ENCODE measurements at regions not wholly inside any gene's neighbourhood (a gene's known extent, or its start where the extent isn't known, plus 50 kb on each side); places are given as distances from the start of the nearest gene placed in this dataset.

DNA sequence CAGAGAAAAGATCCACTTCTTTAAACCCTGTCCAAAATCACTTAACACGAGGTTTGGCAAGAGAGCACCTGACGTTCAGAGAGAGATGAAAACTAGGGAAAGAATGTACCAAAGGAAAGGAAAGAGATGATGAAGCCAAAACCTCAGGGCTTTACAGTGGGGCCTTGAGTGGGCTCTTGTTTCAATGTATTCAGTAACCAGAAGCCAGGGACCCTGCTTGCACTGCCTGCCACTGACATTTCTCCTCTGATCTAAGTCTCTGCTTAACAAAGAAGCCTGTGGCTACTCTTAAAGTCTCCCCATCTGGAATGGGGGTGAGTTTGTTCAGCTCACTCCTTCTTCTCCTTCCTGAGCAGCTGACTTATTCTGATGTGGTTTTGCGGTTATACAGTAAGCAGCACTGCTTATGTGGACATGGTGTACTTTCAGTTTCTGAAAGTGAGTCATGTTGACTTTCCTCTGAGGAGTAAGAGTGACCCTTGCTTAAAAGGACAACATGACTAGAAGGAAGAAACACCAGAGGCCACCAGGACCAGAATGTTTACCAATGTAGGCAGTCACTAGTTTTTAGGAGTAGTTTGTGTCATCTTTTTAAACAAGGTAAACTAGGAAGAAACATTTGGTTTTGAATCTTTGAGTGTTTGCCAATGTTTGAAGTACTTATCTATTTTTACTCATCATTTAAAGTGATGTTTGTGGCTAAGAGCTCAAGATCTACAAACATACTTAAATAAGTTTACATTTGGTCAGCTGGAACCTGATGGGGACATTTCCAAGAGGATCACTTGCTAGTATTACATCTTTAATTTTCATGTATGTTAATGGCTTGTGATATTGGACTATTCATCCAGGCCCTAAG is 87.4 kb downstream of the FASLG start:
- no peak for TF ChIP-seq EZH2 (IDR thresholded peaks at IDR 0.05; ENCODE audit: insufficient read depth, poor library complexity, severe bottlenecking)
- peak; percentile 95 for TF ChIP-seq EZH2phosphoT487 (IDR thresholded peaks at IDR 0.05; ENCODE audit: insufficient read depth, low read depth)

Data from GM23248 (cell line).